Cardiac muscle cell (in vitro differentiated cells and primary cell): ENCODE measurements at regions not wholly inside any gene's neighbourhood (a gene's known extent, or its start where the extent isn't known, plus 50 kb on each side); places are given as distances from the start of the nearest gene placed in this dataset.
A peak's percentile ranks its signal among the peaks of the same experiment; 100 is the strongest.

Source experiments
- DNase-seq, 2 donors: peaks; one replicate each; pipeline versions ENCODE4 v3.0.0 to v3.0.0-alpha.2; 2010 to 2017; ENCODE audit warnings: low read depth in 1 of 2, low spot score in 1 of 2
- H3K27ac ChIP-seq: fragments of 200-600 bp; sonication (generic); 2 replicates; pipeline ENCODE4 v1.5.1; 2016
- H3K27me3 ChIP-seq: fragments of 200-600 bp; sonication (generic); 2 replicates; pipeline ENCODE4 v1.6.0; 2016; ENCODE audit warnings: control low read depth
- H3K36me3 ChIP-seq: fragments of 200-600 bp; sonication (generic); 2 replicates; pipeline ENCODE4 v1.5.1; 2016; ENCODE audit warnings: control low read depth
- H3K4me1 ChIP-seq: fragments of 200-600 bp; sonication (generic); 2 replicates; pipeline ENCODE4 v1.8.1; 2017; ENCODE audit warnings: low read depth, mild to moderate bottlenecking, mixed run types
- H3K4me3 ChIP-seq: fragments of 200-600 bp; sonication (generic); 2 replicates; pipeline ENCODE4 v1.5.1; 2016; ENCODE audit warnings: mild to moderate bottlenecking
- H3K9me3 ChIP-seq: fragments of 200-600 bp; sonication (generic); 2 replicates; pipeline ENCODE4 v1.5.1; 2017; ENCODE audit warnings: low read depth, mild to moderate bottlenecking, control low read depth
- TF ChIP-seq, protein P1 (sequence below): IDR thresholded peaks from 2 replicates; pipeline ENCODE4 v1.5.1; 2012; ENCODE audit warnings: low read depth, mild to moderate bottlenecking, low read length

DNA sequence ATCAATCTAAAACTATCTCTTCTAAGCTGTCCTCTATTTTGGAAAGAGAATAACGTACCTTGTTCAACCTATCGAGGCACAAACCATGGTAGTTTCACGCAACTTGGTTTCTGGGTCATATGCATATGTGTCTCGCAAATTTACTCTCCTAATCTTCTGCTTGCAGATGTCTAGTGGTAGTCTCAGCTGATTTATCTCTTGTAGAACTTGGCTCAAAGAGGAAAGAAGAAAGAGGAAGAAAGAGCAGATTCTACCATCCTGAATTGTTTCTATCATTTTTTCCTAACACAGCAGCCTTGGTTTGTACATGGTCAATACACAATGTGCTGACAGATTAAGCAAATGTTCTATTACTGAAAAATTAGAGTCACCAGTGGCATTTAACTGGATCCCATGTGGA, 282.3 kb downstream of the SPRY2 start:
- no peak overlapping the region for H3K27ac ChIP-seq
- no peaks in the 10 kb centered on the region for H3K9me3 ChIP-seq
- peaks cover 7% of the 10 kb centered on the region for H3K4me1 ChIP-seq
- no peaks in the 10 kb centered on the region for H3K36me3 ChIP-seq
- DNase-seq, result no peak
- no peaks in the 10 kb centered on the region for H3K27me3 ChIP-seq
- TF ChIP-seq, protein P1, sequence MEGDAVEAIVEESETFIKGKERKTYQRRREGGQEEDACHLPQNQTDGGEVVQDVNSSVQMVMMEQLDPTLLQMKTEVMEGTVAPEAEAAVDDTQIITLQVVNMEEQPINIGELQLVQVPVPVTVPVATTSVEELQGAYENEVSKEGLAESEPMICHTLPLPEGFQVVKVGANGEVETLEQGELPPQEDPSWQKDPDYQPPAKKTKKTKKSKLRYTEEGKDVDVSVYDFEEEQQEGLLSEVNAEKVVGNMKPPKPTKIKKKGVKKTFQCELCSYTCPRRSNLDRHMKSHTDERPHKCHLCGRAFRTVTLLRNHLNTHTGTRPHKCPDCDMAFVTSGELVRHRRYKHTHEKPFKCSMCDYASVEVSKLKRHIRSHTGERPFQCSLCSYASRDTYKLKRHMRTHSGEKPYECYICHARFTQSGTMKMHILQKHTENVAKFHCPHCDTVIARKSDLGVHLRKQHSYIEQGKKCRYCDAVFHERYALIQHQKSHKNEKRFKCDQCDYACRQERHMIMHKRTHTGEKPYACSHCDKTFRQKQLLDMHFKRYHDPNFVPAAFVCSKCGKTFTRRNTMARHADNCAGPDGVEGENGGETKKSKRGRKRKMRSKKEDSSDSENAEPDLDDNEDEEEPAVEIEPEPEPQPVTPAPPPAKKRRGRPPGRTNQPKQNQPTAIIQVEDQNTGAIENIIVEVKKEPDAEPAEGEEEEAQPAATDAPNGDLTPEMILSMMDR, result no peak
- H3K4me3 ChIP-seq, result no peak overlapping the region

DNA sequence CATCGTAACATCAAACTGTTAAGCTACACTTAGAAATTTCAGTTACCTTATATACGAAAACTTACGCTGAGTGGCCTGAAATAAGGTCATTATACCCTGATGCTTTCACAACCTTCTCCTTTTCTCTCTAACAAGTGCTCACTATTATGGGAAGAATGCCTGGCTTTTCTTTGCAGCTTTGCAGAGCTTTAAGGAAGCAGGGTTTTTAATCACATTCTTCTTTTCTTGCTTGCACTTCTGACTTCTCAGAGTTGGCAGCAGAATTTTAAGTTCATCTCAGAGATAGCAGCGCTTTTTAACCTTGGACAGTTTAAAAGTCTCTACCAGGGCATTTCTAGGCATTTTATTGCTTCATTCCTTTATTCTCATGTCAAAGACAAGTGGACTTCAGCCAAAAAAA, 285.1 kb downstream of the SPRY2 start:
- Histone ChIP-seq H3K36me3 (no peaks in the 10 kb centered on the region), H3K4me1 (peaks cover 7% of the 10 kb centered on the region), H3K27me3 (no peaks in the 10 kb centered on the region), H3K4me3 (no peak overlapping the region), H3K27ac (no peak overlapping the region), H3K9me3 (no peaks in the 10 kb centered on the region)
- TF ChIP-seq, protein P1, result no peak
- no peak for DNase-seq

DNA sequence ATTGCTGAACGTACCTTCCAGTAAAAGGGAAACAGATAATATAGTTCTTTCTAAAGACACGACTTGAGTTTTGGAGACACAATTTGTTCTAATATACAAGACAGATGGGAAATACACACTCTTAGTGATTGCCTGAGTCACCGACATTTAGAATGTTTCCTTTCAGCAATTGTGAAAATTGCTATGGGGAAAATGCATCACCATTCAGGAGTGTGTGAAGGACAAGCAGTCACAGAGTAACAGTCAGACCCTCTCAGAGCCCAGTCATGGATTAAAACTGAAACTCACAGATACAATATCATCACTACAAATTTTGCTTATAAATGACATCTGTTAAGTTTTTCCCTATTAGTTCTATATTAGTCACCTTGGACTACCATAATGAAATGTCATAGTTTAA, 286.1 kb downstream of the SPRY2 start:
- H3K36me3 ChIP-seq, result no peaks in the 10 kb centered on the region
- no peak for DNase-seq
- peaks cover 10% of the 10 kb centered on the region for H3K4me1 ChIP-seq
- TF ChIP-seq, protein P1, result no peak
- no peaks in the 10 kb centered on the region for H3K27me3 ChIP-seq
- no peaks in the 10 kb centered on the region for H3K9me3 ChIP-seq
- no peak overlapping the region for H3K27ac ChIP-seq
- H3K4me3 ChIP-seq, result no peak overlapping the region

- no peaks in the 10 kb centered on the region for H3K9me3 ChIP-seq
- H3K4me3 ChIP-seq, result no peak overlapping the region
- no peak overlapping the region for H3K27ac ChIP-seq
- TF ChIP-seq, protein P1, result no peak
- no peaks in the 10 kb centered on the region for H3K27me3 ChIP-seq
- peaks cover 31% of the 10 kb centered on the region for H3K4me1 ChIP-seq
- DNase-seq, result no peak
- no peaks in the 10 kb centered on the region for H3K36me3 ChIP-seq
Measured at GRCh38 chr13:80052286-80052685, 288.6 kb downstream of the SPRY2 start.

DNA sequence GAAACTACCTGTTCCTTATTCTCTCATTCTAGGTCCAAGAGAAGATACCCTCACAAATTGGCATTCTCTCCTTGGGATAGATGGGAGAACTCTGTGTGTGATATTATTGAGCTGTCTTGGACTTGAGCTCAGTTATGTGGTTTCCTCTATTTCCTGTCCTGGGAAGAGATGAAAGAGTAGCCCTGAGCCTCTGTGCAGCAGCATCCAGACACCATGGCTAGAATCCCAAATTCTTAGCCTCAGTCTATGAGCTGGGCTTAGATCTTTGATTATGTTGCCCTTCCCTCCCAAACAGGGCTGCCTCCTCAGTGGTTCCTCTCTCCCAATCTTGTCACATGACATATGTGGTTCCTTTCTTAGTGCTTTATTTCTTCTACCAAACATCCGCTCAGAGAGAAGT, 290.7 kb downstream of the SPRY2 start:
- no peak overlapping the region for H3K27ac ChIP-seq
- H3K4me3 ChIP-seq, result no peak overlapping the region
- TF ChIP-seq, protein P1, result no peak
- no peaks in the 10 kb centered on the region for H3K9me3 ChIP-seq
- H3K36me3 ChIP-seq, result no peaks in the 10 kb centered on the region
- peaks cover 24% of the 10 kb centered on the region for H3K4me1 ChIP-seq
- peak in 1 of 2 donors; percentile 35 for DNase-seq
- H3K27me3 ChIP-seq, result no peaks in the 10 kb centered on the region

DNA sequence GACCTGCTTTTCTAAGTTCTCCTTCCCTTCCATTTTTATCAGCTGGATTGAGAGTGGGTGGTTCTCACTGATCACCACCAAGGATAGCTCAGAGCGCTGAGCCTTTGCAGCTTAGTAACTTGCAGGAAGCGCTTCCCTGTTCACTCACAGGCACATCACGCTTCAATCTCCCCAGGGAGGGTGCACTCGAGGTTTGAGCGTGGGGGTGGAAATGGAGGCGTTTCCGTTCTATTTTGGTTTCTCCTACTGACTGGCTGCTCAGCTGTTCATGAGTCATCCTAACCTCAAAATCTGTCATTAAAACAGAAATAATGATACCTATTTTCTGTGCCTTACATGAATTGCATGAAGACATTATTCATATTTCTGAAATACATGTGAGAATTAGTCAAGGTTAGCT, 292.1 kb downstream of the SPRY2 start:
- TF ChIP-seq, protein P1, result no peak
- Histone ChIP-seq H3K4me3 (no peak overlapping the region), H3K4me1 (peaks cover 24% of the 10 kb centered on the region), H3K36me3 (no peaks in the 10 kb centered on the region), H3K27me3 (no peaks in the 10 kb centered on the region), H3K27ac (peak overlapping the region; percentile 33), H3K9me3 (no peaks in the 10 kb centered on the region)
- DNase-seq, result peak; percentile 74 to 96
